ENCODE measurements at regions not wholly inside any gene's neighbourhood (a gene's known extent, or its start where the extent isn't known, plus 50 kb on each side); places are given as distances from the start of the nearest gene placed in this dataset.
"Not testable (repeated sequence)": the region's sequence is repeated elsewhere in the genome, so short reads cannot be mapped to it uniquely, and the experiment has no call there.

DNA sequence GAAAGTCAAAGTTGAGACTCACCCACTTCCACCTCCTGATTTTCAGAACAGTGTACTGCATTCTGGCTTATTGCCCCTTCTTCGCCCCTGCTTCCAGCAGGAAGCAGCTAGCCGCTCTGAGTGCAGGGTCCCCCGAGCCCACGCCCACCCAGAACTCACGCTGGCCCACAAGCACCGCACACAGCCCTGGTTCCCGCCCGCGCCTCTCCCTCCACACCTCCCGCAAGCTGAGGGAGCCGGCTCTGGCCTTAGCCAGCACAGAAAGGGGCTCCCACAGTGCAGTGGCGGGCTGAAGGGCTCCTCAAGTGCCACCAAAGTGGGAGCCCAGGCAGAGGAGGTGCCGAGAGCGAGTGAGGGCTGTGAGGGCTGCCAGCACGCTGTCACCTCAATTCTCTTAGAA, 657.7 kb upstream of the SPRY2 start:
- H3K27ac ChIP-seq (ENCODE audit: extremely low read depth, low read depth, low read length); H3K36me3 ChIP-seq (ENCODE audit: control insufficient read depth in 2 of 2, insufficient read depth in 1 of 2, low read length in 2 of 2); H3K4me3 ChIP-seq (ENCODE audit: low read depth, low read length); H3K9me3 ChIP-seq (ENCODE audit: control insufficient read depth, insufficient read depth, low read depth, low read length); H3K4me1 ChIP-seq (ENCODE audit: control insufficient read depth, insufficient read depth, low read length); POLR2A ChIA-PET: not testable (repeated sequence)
- CTCF ChIA-PET: interaction anchor here (0.7 kb wide), 1 partner anchor 637 kb away, joined by 3 read pairs; no protein-coding TSS in a partner anchor

DNA sequence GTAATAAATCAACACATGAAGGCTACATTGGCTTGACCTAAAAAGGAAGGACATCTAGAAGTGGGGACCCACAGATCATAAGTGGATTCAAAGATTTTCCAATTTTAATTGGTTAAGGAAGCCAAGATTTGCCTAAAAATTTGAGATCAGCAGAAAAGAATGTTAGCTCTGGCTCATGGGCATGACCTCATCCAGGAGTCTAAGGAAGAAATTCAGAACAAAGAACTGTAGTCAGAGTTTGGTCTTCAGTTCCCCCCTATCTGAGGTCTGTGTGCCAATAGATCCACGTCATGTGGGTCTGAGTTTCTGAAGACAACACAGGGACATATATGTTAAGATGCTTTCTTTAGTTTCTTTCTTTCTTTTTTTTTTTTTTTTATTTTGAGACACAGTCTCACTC, 648.8 kb upstream of the SPRY2 start:
- Histone ChIP-seq H3K9me3 (ENCODE audit: control insufficient read depth, insufficient read depth, low read depth, low read length) (no peaks in the 10 kb centered on the region), H3K4me1 (ENCODE audit: control insufficient read depth, insufficient read depth, low read length) (no peaks in the 10 kb centered on the region), H3K36me3 (ENCODE audit: control insufficient read depth in 2 of 2, insufficient read depth in 1 of 2, low read length in 2 of 2) (no peaks in the 10 kb centered on the region), H3K27ac (ENCODE audit: extremely low read depth, low read depth, low read length) (no peak overlapping the region), H3K4me3 (ENCODE audit: low read depth, low read length) (no peak overlapping the region)
- POLR2A ChIA-PET: no interaction called here
- CTCF ChIA-PET: interaction anchor here (1.4 kb wide), 1 partner anchor 11 kb away, joined by 6 read pairs; no protein-coding TSS in a partner anchor
- no peak for TF ChIP-seq ZNF621 (tag by site-specific recombination; IDR thresholded peaks at IDR 0.05)
- TF ChIP-seq ZFP69B (tag by site-specific recombination; IDR thresholded peaks at IDR 0.05): no peak
- TF ChIP-seq ZNF239 (tag by site-specific recombination; IDR thresholded peaks at IDR 0.05): no peak

GRCh38 chr13:80989241-80989640, 648.3 kb upstream of the SPRY2 start:
- POLR2A ChIA-PET: interaction anchor here (0.6 kb wide), 1 partner anchor 1579 kb away, joined by 4 read pairs; no protein-coding TSS in a partner anchor
- Histone ChIP-seq H3K4me3 (ENCODE audit: low read depth, low read length) (no peak overlapping the region), H3K36me3 (ENCODE audit: control insufficient read depth in 2 of 2, insufficient read depth in 1 of 2, low read length in 2 of 2) (no peaks in the 10 kb centered on the region), H3K9me3 (ENCODE audit: control insufficient read depth, insufficient read depth, low read depth, low read length) (no peaks in the 10 kb centered on the region), H3K27ac (ENCODE audit: extremely low read depth, low read depth, low read length) (no peak overlapping the region), H3K4me1 (ENCODE audit: control insufficient read depth, insufficient read depth, low read length) (no peaks in the 10 kb centered on the region)
- no peak for TF ChIP-seq HOXA7 (CRISPR knock-in tag; IDR thresholded peaks at IDR 0.05; ENCODE audit: borderline replicate concordance)
- no peak for TF ChIP-seq ZNF248 (tag by site-specific recombination; IDR thresholded peaks at IDR 0.05)
- TF ChIP-seq ZNF280C (tag by site-specific recombination; IDR thresholded peaks at IDR 0.05): no peak
- TF ChIP-seq ZNF266 (tag by site-specific recombination; IDR thresholded peaks at IDR 0.05; ENCODE audit: low read depth): no peak
- TF ChIP-seq, protein P1, sequence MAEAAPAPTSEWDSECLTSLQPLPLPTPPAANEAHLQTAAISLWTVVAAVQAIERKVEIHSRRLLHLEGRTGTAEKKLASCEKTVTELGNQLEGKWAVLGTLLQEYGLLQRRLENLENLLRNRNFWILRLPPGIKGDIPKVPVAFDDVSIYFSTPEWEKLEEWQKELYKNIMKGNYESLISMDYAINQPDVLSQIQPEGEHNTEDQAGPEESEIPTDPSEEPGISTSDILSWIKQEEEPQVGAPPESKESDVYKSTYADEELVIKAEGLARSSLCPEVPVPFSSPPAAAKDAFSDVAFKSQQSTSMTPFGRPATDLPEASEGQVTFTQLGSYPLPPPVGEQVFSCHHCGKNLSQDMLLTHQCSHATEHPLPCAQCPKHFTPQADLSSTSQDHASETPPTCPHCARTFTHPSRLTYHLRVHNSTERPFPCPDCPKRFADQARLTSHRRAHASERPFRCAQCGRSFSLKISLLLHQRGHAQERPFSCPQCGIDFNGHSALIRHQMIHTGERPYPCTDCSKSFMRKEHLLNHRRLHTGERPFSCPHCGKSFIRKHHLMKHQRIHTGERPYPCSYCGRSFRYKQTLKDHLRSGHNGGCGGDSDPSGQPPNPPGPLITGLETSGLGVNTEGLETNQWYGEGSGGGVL (tag by site-specific recombination; IDR thresholded peaks at IDR 0.05): no peak
- TF ChIP-seq ZNF600 (tag by site-specific recombination; IDR thresholded peaks at IDR 0.05): no peak
- CTCF ChIA-PET: interaction anchor here (1.4 kb wide), 1 partner anchor 11 kb away, joined by 6 read pairs; no protein-coding TSS in a partner anchor

DNA sequence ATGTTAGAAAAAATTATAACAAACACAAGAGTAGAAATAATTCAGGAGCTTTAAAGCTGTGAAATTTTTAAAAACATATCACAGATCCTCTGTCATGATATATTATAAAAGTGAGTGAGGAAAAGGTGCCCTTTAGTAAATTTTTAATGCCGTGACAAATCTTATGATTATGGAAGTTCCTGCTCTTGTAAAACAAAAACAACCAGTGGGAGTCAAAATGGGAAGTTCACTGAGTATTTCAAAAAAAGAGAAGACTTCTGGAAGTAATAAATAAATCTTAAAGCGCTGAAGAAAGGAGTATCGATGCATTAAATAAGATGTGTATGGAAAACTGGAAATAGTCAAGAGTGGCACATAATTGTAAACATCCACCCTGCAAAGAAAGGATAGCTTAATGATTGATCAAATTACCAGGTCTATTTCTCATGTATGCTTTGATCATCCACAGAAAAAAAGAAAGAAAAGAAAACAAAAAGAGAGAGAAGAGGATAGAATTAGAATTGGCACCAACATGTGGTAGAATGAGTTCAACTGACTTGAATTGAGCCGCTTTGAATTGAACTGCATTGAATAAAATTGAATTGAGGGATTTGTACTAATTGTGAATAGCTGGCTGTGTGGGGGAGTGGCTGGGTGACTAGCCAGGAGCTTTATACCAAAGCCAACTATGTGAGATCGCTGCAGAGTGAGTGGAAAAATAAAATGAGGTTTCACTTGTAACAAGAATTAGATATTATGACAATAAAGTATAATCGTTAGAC, 647.6 kb upstream of the SPRY2 start:
- no peaks in the 10 kb centered on the region for H3K36me3 ChIP-seq (ENCODE audit: control insufficient read depth in 2 of 2, insufficient read depth in 1 of 2, low read length in 2 of 2)
- CTCF ChIA-PET: interaction anchor here (0.5 to 1.4 kb wide), 3 partner anchors 10 to 611 kb away, joined by 3 to 6 read pairs (median 6); no protein-coding TSS in a partner anchor
- POLR2A ChIA-PET: interaction anchor here (0.6 kb wide), 1 partner anchor 1578 kb away, joined by 4 read pairs; no protein-coding TSS in a partner anchor
- H3K9me3 ChIP-seq (ENCODE audit: control insufficient read depth, insufficient read depth, low read depth, low read length): no peaks in the 10 kb centered on the region
- no peaks in the 10 kb centered on the region for H3K4me1 ChIP-seq (ENCODE audit: control insufficient read depth, insufficient read depth, low read length)
- H3K27ac ChIP-seq (ENCODE audit: extremely low read depth, low read depth, low read length): no peak overlapping the region
- TF ChIP-seq FEZF1 (tag by site-specific recombination; IDR thresholded peaks at IDR 0.05) (no peak), ZNF140 (tag by site-specific recombination; IDR thresholded peaks at IDR 0.05) (no peak), ZNF626 (tag by site-specific recombination; IDR thresholded peaks at IDR 0.05) (no peak), ZNF658 (tag by site-specific recombination; IDR thresholded peaks at IDR 0.05) (no peak), ZNF266 (tag by site-specific recombination; IDR thresholded peaks at IDR 0.05; ENCODE audit: low read depth) (no peak), ZNF2 (tag by site-specific recombination; IDR thresholded peaks at IDR 0.05) (no peak), ZBTB7A (tag by site-specific recombination; IDR thresholded peaks at IDR 0.05; ENCODE audit: low read depth) (no peak), OVOL3 (tag by site-specific recombination; IDR thresholded peaks at IDR 0.05) (no peak), SP7 (tag by site-specific recombination; IDR thresholded peaks at IDR 0.05) (no peak), ZNF677 (tag by site-specific recombination; IDR thresholded peaks at IDR 0.05) (no peak), ZFP69B (tag by site-specific recombination; IDR thresholded peaks at IDR 0.05) (no peak)
- TF ChIP-seq, protein P2, sequence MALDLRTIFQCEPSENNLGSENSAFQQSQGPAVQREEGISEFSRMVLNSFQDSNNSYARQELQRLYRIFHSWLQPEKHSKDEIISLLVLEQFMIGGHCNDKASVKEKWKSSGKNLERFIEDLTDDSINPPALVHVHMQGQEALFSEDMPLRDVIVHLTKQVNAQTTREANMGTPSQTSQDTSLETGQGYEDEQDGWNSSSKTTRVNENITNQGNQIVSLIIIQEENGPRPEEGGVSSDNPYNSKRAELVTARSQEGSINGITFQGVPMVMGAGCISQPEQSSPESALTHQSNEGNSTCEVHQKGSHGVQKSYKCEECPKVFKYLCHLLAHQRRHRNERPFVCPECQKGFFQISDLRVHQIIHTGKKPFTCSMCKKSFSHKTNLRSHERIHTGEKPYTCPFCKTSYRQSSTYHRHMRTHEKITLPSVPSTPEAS (tag by site-specific recombination; IDR thresholded peaks at IDR 0.05): no peak
- TF ChIP-seq, protein P3, sequence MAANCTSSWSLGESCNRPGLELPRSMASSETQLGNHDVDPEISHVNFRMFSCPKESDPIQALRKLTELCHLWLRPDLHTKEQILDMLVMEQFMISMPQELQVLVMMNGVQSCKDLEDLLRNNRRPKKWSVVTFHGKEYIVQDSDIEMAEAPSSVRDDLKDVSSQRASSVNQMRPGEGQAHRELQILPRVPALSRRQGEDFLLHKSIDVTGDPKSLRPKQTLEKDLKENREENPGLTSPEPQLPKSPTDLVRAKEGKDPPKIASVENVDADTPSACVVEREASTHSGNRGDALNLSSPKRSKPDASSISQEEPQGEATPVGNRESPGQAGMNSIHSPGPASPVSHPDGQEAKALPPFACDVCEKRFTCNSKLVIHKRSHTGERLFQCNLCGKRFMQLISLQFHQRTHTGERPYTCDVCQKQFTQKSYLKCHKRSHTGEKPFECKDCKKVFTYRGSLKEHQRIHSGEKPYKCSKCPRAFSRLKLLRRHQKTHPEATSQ (tag by site-specific recombination; IDR thresholded peaks at IDR 0.05): no peak
- H3K4me3 ChIP-seq (ENCODE audit: low read depth, low read length): no peak overlapping the region
